ENCODE measurements at regions not wholly inside any gene's neighbourhood (a gene's known extent, or its start where the extent isn't known, plus 50 kb on each side); places are given as distances from the start of the nearest gene placed in this dataset.

GRCh38 chr12:17352164-17352563, 737.8 kb downstream of the RERGL start:
- ATAC-seq = no peak

GRCh38 chr12:17348311-17348710, 741.7 kb downstream of the RERGL start:
- ATAC-seq = no peak

- ATAC-seq = no peak
Measured at GRCh38 chr12:17344649-17345048, 738.7 kb upstream of the LMO3 start.

GRCh38 chr12:17342381-17342961, 736.5 kb upstream of the LMO3 start:
- no peak for ATAC-seq

- no peak for ATAC-seq
Measured at GRCh38 chr12:17335487-17335886, 729.5 kb upstream of the LMO3 start.

GRCh38 chr12:17334784-17335183, 728.8 kb upstream of the LMO3 start:
- no peak for ATAC-seq

- no peak for ATAC-seq
Measured at GRCh38 chr12:17333287-17333686, 727.3 kb upstream of the LMO3 start.

GRCh38 chr12:17326649-17327048, 720.7 kb upstream of the LMO3 start:
- ATAC-seq = no peak

- no peak for ATAC-seq
Measured at GRCh38 chr12:17322090-17322489, 716.1 kb upstream of the LMO3 start.

- no peak for ATAC-seq
Measured at GRCh38 chr12:17304503-17305347, 698.8 kb upstream of the LMO3 start.

GRCh38 chr12:17302001-17302400, 696.0 kb upstream of the LMO3 start:
- no peak for ATAC-seq

- ATAC-seq = no peak
Measured at GRCh38 chr12:17301544-17301943, 695.6 kb upstream of the LMO3 start.

- ATAC-seq = no peak
Measured at GRCh38 chr12:17296882-17297281, 690.9 kb upstream of the LMO3 start.

- ATAC-seq = no peak
Measured at GRCh38 chr12:17286874-17287273, 680.9 kb upstream of the LMO3 start.

- no peak for ATAC-seq
Measured at GRCh38 chr12:17284873-17285272, 678.9 kb upstream of the LMO3 start.

- no peak for ATAC-seq
Measured at GRCh38 chr12:17283563-17283962, 677.6 kb upstream of the LMO3 start.

GRCh38 chr12:17282169-17282568, 676.2 kb upstream of the LMO3 start:
- peak in 1 of 2 donors; percentile 60 for ATAC-seq

- ATAC-seq = no peak
Measured at GRCh38 chr12:17278946-17279345, 673.0 kb upstream of the LMO3 start.

- no peak for ATAC-seq
Measured at GRCh38 chr12:17276196-17276595, 670.2 kb upstream of the LMO3 start.

- no peak for ATAC-seq
Measured at GRCh38 chr12:17266856-17267255, 660.9 kb upstream of the LMO3 start.

GRCh38 chr12:17264603-17265002, 658.6 kb upstream of the LMO3 start:
- ATAC-seq = no peak

GRCh38 chr12:17239874-17240273, 633.9 kb upstream of the LMO3 start:
- ATAC-seq = no peak

GRCh38 chr12:17235996-17236395, 630.0 kb upstream of the LMO3 start:
- no peak for ATAC-seq

GRCh38 chr12:17215759-17216570, 610.0 kb upstream of the LMO3 start:
- ATAC-seq = no peak

Measured in activated CD4-positive, CD25-positive, alpha-beta regulatory T cell treated with anti-CD3 and anti-CD28 coated beads, Interleukin-2, amount 50 U/mL, for 24 hours (primary cell).